SK-N-SH (cell line): ENCODE measurements at regions not wholly inside any gene's neighbourhood (a gene's known extent, or its start where the extent isn't known, plus 50 kb on each side); places are given as distances from the start of the nearest gene placed in this dataset.

Experiments used
- CTCF ChIA-PET: fragments of 300-600, 350-600 bp; formaldehyde crosslinking; extraction: SDS; loops from one replicate; lab custom pipeline; 2021; lab: Yijun Ruan, JAX
- POLR2A ChIA-PET: fragments of 350-600 bp; sonication (Branson Sonifier 250); formaldehyde crosslinking; extraction: SDS; loops from one replicate; lab custom pipeline; 2020; ENCODE audit warnings: antibody characterized with exemption, inconsistent platforms; lab: Yijun Ruan, JAX
- DNase-seq: peaks from one replicate; pipeline ENCODE4 v3.0.0; 2012
- H2AFZ ChIP-seq: fragments of 200-600 bp; sonication (generic); 2 replicates; pipeline ENCODE4 v1.8.1; 2016; ENCODE audit warnings: antibody characterized with exemption, mild to moderate bottlenecking, low read depth
- H3F3A ChIP-seq: fragments of 200-600 bp; sonication (generic); replicated peaks from 2 replicates; pipeline ENCODE3; 2016; ENCODE audit warnings: antibody characterized with exemption, mild to moderate bottlenecking; ENCODE audit not compliant: insufficient read depth
- H3K27ac ChIP-seq, 2 experiments: fragments of 200-500 bp in 1 of 2; fragments of 200-600 bp in 1 of 2; sonication (Bioruptor generic) in 1 of 2; sonication (generic), shearing (Covaris generic) in 1 of 2; 2 replicates each; pipeline versions ENCODE4 v1.5.1 to v1.6.1; 2014 to 2016; ENCODE audit warnings: low read depth in 2 of 2, inconsistent platforms in 1 of 2, low read length in 1 of 2, mild to moderate bottlenecking in 1 of 2, mixed read lengths in 1 of 2
- H3K27me3 ChIP-seq: fragments of 200-600 bp; sonication (generic), shearing (Covaris generic); 2 replicates; pipeline ENCODE4 v1.6.1; 2016; ENCODE audit warnings: mixed run types; ENCODE audit not compliant: insufficient read depth
- H3K36me3 ChIP-seq, 2 experiments: fragments of 200-500 bp in 1 of 2; fragments of 200-600 bp in 1 of 2; sonication (Bioruptor generic) in 1 of 2; sonication (generic) in 1 of 2; replicated peaks in 1 of 2; 2 replicates each; pipeline versions ENCODE3 to v1.5.1; 2014 to 2016; ENCODE audit warnings: low read length in 1 of 2, mild to moderate bottlenecking in 1 of 2; ENCODE audit not compliant: insufficient read depth in 2 of 2, control insufficient read depth in 1 of 2
- H3K4me1 ChIP-seq, 2 experiments: fragments of 200-500 bp in 1 of 2; fragments of 200-600 bp in 1 of 2; sonication (Bioruptor generic) in 1 of 2; sonication (generic), shearing (Covaris generic) in 1 of 2; 2 replicates each; pipeline versions ENCODE4 v1.5.1 to v1.6.1; 2014 to 2016; ENCODE audit warnings: low read depth in 1 of 2, low read length in 1 of 2, mixed run types in 1 of 2; ENCODE audit not compliant: insufficient read depth in 2 of 2, control insufficient read depth in 1 of 2
- H3K4me2 ChIP-seq: fragments of 200-600 bp; sonication (generic), shearing (Covaris generic); 2 replicates; pipeline ENCODE4 v1.6.1; 2017; ENCODE audit warnings: mixed run types
- H3K4me3 ChIP-seq, 2 experiments: fragments of 200-500 bp in 1 of 2; fragments of 200-600 bp in 1 of 2; sonication (Bioruptor generic) in 1 of 2; sonication (generic), shearing (Covaris generic) in 1 of 2; 2 replicates each; pipeline versions ENCODE4 v1.5.1 to v1.8.1; 2014 to 2016; ENCODE audit warnings: low read depth in 2 of 2, inconsistent platforms in 1 of 2, low read length in 1 of 2, mild to moderate bottlenecking in 1 of 2, mixed read lengths in 1 of 2, moderate library complexity in 1 of 2
- H3K79me2 ChIP-seq: fragments of 200-600 bp; sonication (generic); 2 replicates; pipeline ENCODE4 v1.8.1; 2017; ENCODE audit warnings: mild to moderate bottlenecking; ENCODE audit not compliant: insufficient read depth
- H3K9ac ChIP-seq: fragments of 200-600 bp; sonication (generic); 2 replicates; pipeline ENCODE4 v1.6.1; 2017; ENCODE audit warnings: mixed run types
- H3K9me2 ChIP-seq: fragments of 200-600 bp; sonication (generic); 2 replicates; pipeline ENCODE4 v1.6.1; 2017; ENCODE audit warnings: mixed run types
- H3K9me3 ChIP-seq: fragments of 200-600 bp; sonication (generic); 2 replicates; pipeline ENCODE4 v1.6.1; 2017; ENCODE audit warnings: mixed run types, mild to moderate bottlenecking, moderate library complexity
- H4K20me1 ChIP-seq: fragments of 200-600 bp; sonication (generic); 2 replicates; pipeline ENCODE4 v1.6.1; 2017; ENCODE audit warnings: mild to moderate bottlenecking, mixed run types; ENCODE audit not compliant: insufficient read depth
- ELF1 ChIP-seq: IDR thresholded peaks from 2 replicates; pipeline ENCODE4 v1.4.0; 2012
- FOSL2 ChIP-seq: IDR thresholded peaks from 2 replicates; pipeline ENCODE4 v1.4.0; 2012; ENCODE audit warnings: low read depth, mild to moderate bottlenecking, moderate library complexity, borderline replicate concordance
- FOXM1 ChIP-seq: IDR thresholded peaks from 2 replicates; pipeline ENCODE4 v1.4.0; 2012; ENCODE audit warnings: low read depth, mild to moderate bottlenecking
- GABPA ChIP-seq: IDR thresholded peaks from 2 replicates; pipeline ENCODE4 v1.4.0; 2012; ENCODE audit warnings: low read depth, mild to moderate bottlenecking
- GATA2 ChIP-seq: sonication (generic); formaldehyde crosslinking; IDR thresholded peaks from 2 replicates; pipeline ENCODE4 v1.5.0; 2020; ENCODE audit warnings: mild to moderate bottlenecking, missing genetic modification reagents
- JUND ChIP-seq: IDR thresholded peaks from 2 replicates; pipeline ENCODE4 v1.4.0; 2012
- MXI1 ChIP-seq: IDR thresholded peaks from 2 replicates; pipeline ENCODE4 v1.6.1; 2012; ENCODE audit warnings: mild to moderate bottlenecking, low read depth, low read length, improper control_type of control experiment
- NFIC ChIP-seq: IDR thresholded peaks from 2 replicates; pipeline ENCODE4 v1.4.0; 2012; ENCODE audit warnings: borderline replicate concordance
- RAD21 ChIP-seq: IDR thresholded peaks from 2 replicates; pipeline ENCODE4 v1.6.1; 2012; ENCODE audit warnings: mild to moderate bottlenecking, low read length
- RCOR1 ChIP-seq: fragments of 150-350 bp; IDR thresholded peaks from 2 replicates; pipeline ENCODE4 v1.6.1; 2017; ENCODE audit warnings: antibody characterized with exemption, low read length
- REST ChIP-seq: IDR thresholded peaks from 2 replicates; pipeline ENCODE4 v1.6.1; 2012; ENCODE audit warnings: mild to moderate bottlenecking, low read depth, low read length, moderate library complexity
- RXRA ChIP-seq: IDR thresholded peaks from 2 replicates; pipeline ENCODE4 v1.4.0; 2012; ENCODE audit warnings: low read depth, mild to moderate bottlenecking, borderline replicate concordance
- SIN3A ChIP-seq: IDR thresholded peaks from 2 replicates; pipeline ENCODE4 v1.6.1; 2012; ENCODE audit warnings: low read depth, mild to moderate bottlenecking, low read length, moderate library complexity, borderline replicate concordance
- SMC3 ChIP-seq: IDR thresholded peaks from 2 replicates; pipeline ENCODE4 v1.6.1; 2012; ENCODE audit warnings: low read depth, low read length, improper control_type of control experiment
- TEAD4 ChIP-seq: IDR thresholded peaks from 2 replicates; pipeline ENCODE4 v1.4.0; 2012; ENCODE audit warnings: mild to moderate bottlenecking, borderline replicate concordance; ENCODE audit not compliant: insufficient read depth
- USF2 ChIP-seq: fragments of 150-350 bp; IDR thresholded peaks from 2 replicates; pipeline ENCODE4 v1.6.1; 2017; ENCODE audit warnings: antibody characterized with exemption, low read length, low read depth, borderline replicate concordance
- WGBS: methylation state at CpG from one replicate; pipeline ENCODE4 v1.1.6; 2017; ENCODE audit warnings: low lambda C conversion rate; 5-methylcytosine and 5-hydroxymethylcytosine counted together
- TF ChIP-seq, protein P1 (sequence below): fragments of 200-600 bp; sonication (generic); IDR thresholded peaks from 2 replicates; pipeline ENCODE4 v1.6.1; 2017; ENCODE audit warnings: antibody characterized with exemption, mild to moderate bottlenecking, moderate library complexity
- TF ChIP-seq, protein P2 (sequence below): IDR thresholded peaks from 2 replicates; pipeline ENCODE4 v1.4.0; 2012; ENCODE audit warnings: low read depth
- TF ChIP-seq, protein P3 (sequence below): IDR thresholded peaks from 2 replicates; pipeline ENCODE4; 2012

GRCh38 chr5:86124333-86124732 lies 493.4 kb upstream of the COX7C start:
- H3K4me3 ChIP-seq: no peak overlapping the region
- no peaks in the 10 kb centered on the region for H3K27me3 ChIP-seq
- H3K9me2 ChIP-seq: no peaks in the 10 kb centered on the region
- H3K27ac ChIP-seq: no peak overlapping the region
- POLR2A ChIA-PET: no interaction called here
- no peaks in the 10 kb centered on the region for H3K4me1 ChIP-seq
- no peaks in the 10 kb centered on the region for H3F3A ChIP-seq
- no peaks in the 10 kb centered on the region for H4K20me1 ChIP-seq
- WGBS: 30% methylated on average over 3 of the region's 3 CpGs
- no peak overlapping the region for H3K4me2 ChIP-seq
- no peaks in the 10 kb centered on the region for H3K36me3 ChIP-seq
- H3K79me2 ChIP-seq: no peaks in the 10 kb centered on the region
- no peak overlapping the region for H2AFZ ChIP-seq
- H3K9ac ChIP-seq: no peak overlapping the region
- CTCF ChIA-PET: no interaction called here
- TF ChIP-seq USF2 (no peak), GATA2 (CRISPR knock-in tag) (no peak), ELF1 (no peak), RAD21 (no peak), NFIC (no peak), TEAD4 (no peak), SMC3 (no peak), GABPA (no peak), SIN3A (no peak), JUND (no peak), MXI1 (no peak), RXRA (no peak)
- TF ChIP-seq, protein P1, sequence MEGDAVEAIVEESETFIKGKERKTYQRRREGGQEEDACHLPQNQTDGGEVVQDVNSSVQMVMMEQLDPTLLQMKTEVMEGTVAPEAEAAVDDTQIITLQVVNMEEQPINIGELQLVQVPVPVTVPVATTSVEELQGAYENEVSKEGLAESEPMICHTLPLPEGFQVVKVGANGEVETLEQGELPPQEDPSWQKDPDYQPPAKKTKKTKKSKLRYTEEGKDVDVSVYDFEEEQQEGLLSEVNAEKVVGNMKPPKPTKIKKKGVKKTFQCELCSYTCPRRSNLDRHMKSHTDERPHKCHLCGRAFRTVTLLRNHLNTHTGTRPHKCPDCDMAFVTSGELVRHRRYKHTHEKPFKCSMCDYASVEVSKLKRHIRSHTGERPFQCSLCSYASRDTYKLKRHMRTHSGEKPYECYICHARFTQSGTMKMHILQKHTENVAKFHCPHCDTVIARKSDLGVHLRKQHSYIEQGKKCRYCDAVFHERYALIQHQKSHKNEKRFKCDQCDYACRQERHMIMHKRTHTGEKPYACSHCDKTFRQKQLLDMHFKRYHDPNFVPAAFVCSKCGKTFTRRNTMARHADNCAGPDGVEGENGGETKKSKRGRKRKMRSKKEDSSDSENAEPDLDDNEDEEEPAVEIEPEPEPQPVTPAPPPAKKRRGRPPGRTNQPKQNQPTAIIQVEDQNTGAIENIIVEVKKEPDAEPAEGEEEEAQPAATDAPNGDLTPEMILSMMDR: no peak
- TF ChIP-seq, protein P2, sequence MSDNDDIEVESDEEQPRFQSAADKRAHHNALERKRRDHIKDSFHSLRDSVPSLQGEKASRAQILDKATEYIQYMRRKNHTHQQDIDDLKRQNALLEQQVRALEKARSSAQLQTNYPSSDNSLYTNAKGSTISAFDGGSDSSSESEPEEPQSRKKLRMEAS: no peak
- TF ChIP-seq, all 33 proteins: peak for 0
- H3K9me3 ChIP-seq: no peaks in the 10 kb centered on the region
- no peak for DNase-seq

GRCh38 chr5:86125731-86126601 lies 491.8 kb upstream of the COX7C start:
- Histone ChIP-seq H3K27ac (no peak overlapping the region), H3K9me3 (no peaks in the 10 kb centered on the region), H3K4me2 (no peak overlapping the region), H3K79me2 (no peaks in the 10 kb centered on the region), H2AFZ (no peak overlapping the region), H3K9me2 (no peaks in the 10 kb centered on the region), H3K36me3 (no peaks in the 10 kb centered on the region), H3F3A (no peaks in the 10 kb centered on the region), H3K27me3 (no peaks in the 10 kb centered on the region), H3K4me3 (no peak overlapping the region), H3K9ac (no peak overlapping the region), H4K20me1 (no peaks in the 10 kb centered on the region), H3K4me1 (no peaks in the 10 kb centered on the region)
- no peak for DNase-seq
- CTCF ChIA-PET: no interaction called here
- POLR2A ChIA-PET: no interaction called here
- 5% methylated on average over 2 of the region's 2 CpGs for WGBS
- TF ChIP-seq RCOR1 (no peak), REST (no peak), GABPA (no peak), TEAD4 (no peak), FOSL2 (no peak), USF2 (no peak), FOXM1 (no peak), RXRA (no peak)
- TF ChIP-seq, protein P3, sequence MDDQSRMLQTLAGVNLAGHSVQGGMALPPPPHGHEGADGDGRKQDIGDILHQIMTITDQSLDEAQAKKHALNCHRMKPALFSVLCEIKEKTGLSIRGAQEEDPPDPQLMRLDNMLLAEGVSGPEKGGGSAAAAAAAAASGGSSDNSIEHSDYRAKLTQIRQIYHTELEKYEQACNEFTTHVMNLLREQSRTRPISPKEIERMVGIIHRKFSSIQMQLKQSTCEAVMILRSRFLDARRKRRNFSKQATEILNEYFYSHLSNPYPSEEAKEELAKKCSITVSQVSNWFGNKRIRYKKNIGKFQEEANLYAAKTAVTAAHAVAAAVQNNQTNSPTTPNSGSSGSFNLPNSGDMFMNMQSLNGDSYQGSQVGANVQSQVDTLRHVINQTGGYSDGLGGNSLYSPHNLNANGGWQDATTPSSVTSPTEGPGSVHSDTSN: no peak
